ENCODE measurements at regions not wholly inside any gene's neighbourhood (a gene's known extent, or its start where the extent isn't known, plus 50 kb on each side); places are given as distances from the start of the nearest gene placed in this dataset.

DNA sequence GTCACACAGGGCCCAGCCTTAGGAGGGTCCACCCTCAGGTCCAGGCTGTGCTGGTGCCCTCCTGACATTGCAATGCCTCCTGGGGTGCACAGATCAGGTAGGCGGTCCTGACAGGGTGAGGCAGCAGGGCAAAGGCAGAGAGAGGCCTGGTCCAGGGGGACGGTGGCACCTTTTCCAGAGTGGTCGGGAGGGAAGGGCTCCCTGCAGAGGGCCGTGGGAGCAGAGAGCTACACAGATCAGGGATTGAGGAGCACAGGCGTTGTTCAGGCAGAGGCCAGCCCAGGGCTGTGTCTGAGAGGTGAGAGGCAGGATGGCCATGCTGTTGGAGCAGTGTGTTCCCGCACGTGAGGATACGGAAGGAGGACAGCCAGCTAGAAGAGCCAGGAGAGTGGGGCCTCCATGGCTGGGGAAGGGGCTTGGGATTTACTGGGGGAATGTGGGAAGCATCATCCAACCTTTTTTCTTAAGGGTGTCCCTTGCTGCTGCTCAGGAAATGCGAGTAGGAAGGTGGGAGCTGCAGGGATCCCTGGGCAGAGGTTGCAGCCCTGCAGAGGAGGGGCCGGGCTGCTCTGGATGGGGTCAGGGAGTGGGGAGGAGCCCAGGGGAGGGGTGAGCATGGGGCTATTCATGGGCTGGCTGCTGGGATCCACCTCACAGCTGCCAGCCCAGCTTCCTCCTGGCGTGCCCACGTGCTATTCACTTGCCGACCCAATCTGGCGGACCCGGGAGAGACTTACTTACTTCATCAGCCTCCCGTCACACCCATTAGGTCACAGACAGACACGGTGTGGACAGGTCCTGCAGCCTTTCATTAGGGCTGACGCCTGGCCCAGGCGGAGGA, 1516.4 kb downstream of the TBC1D22A start:
- H3K27ac ChIP-seq: no peak overlapping the region
- TF ChIP-seq, protein P1, sequence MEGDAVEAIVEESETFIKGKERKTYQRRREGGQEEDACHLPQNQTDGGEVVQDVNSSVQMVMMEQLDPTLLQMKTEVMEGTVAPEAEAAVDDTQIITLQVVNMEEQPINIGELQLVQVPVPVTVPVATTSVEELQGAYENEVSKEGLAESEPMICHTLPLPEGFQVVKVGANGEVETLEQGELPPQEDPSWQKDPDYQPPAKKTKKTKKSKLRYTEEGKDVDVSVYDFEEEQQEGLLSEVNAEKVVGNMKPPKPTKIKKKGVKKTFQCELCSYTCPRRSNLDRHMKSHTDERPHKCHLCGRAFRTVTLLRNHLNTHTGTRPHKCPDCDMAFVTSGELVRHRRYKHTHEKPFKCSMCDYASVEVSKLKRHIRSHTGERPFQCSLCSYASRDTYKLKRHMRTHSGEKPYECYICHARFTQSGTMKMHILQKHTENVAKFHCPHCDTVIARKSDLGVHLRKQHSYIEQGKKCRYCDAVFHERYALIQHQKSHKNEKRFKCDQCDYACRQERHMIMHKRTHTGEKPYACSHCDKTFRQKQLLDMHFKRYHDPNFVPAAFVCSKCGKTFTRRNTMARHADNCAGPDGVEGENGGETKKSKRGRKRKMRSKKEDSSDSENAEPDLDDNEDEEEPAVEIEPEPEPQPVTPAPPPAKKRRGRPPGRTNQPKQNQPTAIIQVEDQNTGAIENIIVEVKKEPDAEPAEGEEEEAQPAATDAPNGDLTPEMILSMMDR (IDR thresholded peaks at IDR 0.05): no peak

DNA sequence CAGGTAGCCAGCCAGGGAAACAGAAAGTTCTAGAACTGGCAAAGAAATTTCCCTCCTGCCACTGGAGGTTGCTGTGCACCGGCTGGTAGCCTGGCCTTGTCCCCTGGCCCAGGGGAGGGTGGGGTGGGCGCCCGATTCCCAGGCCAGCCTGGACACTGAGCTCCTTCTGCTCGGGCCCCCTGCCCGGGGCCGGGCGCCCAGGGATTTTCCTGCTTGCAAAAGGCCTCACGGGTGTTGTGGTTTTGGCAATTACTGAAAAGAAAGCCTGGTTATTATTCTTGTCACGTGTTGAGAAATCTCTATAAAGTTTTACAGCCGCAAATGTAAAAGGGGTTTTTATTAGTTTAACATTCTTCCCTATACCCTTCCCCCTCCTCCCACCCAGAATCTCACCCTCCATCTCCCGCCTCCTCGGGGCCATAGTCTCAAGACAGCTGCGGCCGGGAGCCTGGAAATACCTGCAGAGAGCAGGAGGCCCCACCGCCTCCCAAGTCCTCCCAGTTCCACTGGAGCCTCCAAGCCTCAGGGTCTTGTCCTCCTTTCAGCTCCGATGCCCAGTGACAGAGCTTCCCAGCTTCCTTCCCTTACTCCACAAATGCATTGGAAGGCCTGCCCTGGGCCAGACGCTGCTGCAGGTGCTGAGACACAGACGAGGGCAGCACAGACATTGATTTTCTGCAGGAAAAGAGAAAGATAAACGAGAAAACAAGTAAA, 1515.6 kb downstream of the TBC1D22A start:
- TF ChIP-seq, protein P1 (IDR thresholded peaks at IDR 0.05): no peak
- TF ChIP-seq ZFX (IDR thresholded peaks at IDR 0.05; ENCODE audit: borderline replicate concordance): no peak
- H3K27ac ChIP-seq: no peak overlapping the region

DNA sequence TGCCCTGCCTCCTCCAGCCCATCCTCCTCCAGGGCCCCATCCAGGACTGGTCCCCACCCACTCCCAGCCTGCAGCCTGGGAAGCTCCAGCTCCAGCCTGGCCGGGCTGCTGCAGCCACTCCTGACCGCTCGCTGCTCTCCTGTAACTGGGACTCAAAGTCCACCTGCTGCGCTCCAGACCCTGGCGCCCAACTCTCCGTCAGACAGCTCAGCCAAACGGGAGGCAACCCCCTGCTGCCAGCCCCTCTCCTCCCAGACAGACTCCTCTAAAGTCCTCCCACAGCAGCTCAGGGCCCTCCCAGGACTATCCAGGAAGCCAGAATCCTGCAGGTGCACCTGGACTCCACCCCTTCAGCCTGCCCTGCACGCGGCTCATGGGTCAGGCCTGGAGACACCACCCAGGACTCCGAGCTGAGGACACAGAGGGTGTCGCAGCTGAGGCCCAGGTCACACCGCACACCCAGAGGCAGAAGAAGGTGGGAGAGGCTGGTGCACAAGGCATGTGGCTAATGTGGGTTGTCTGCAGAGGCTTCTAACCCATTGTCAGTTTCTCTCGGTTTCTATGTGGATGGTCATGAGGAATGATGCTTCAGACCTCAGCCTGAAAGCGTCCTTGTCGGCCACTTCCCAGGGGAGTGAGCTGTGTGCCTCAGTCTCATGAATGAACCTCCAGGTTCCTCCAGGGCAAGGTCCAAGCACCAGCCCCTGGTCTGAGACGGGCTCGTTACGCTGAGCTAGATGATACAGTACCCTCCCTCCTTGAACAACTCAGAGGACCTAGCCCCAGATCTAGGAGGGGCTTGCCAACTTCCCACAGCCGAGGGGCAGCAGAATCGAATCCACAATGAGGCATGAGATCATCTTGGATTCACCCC, 1514.8 kb downstream of the TBC1D22A start:
- H3K27ac ChIP-seq: no peak overlapping the region
- TF ChIP-seq ZFX (IDR thresholded peaks at IDR 0.05; ENCODE audit: borderline replicate concordance): no peak
- TF ChIP-seq, protein P1 (IDR thresholded peaks at IDR 0.05): no peak

DNA sequence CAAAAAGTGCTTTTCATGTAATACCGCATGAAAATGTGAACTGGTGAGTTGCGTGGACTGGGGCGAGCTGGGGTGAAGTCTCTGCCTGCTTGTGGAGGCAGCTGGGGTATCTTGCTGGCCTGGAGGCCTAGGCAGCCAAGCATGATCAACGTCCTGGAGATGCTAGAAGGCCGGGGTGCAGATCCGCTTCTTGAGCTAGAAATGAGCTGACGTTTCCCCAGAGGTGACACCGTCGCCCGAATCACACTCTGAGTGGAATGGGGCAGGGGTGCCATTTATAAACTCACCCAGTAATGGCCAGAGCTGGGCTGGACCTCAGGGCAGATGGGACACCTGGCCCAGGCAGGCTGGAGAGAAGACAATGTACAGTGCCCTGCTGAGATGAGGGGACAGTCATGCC, 1513.0 kb downstream of the TBC1D22A start:
- H3K27ac ChIP-seq: no peak overlapping the region
- TF ChIP-seq, protein P1 (IDR thresholded peaks at IDR 0.05): no peak
- no peak for TF ChIP-seq ZFX (IDR thresholded peaks at IDR 0.05; ENCODE audit: borderline replicate concordance)

DNA sequence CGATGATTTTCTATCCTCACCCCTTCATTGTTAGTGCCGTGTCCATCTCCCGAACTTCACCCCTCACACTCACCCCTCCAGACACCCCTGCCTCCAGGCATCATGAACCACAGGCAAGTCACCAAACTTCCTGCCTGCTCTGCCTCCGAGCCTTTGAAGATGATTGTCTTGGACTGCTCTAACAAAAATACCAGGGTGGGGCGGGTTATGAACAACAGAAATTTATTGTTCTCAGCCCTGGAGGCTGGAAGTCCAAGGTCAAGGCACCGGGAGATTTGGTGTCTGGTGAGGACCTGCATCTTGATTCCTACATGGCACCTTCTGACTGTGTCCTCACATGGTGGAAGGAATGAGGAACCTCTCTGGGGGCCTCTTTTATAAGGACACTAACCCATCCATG, 1508.3 kb downstream of the TBC1D22A start:
- TF ChIP-seq, protein P1 (IDR thresholded peaks at IDR 0.05): no peak

DNA sequence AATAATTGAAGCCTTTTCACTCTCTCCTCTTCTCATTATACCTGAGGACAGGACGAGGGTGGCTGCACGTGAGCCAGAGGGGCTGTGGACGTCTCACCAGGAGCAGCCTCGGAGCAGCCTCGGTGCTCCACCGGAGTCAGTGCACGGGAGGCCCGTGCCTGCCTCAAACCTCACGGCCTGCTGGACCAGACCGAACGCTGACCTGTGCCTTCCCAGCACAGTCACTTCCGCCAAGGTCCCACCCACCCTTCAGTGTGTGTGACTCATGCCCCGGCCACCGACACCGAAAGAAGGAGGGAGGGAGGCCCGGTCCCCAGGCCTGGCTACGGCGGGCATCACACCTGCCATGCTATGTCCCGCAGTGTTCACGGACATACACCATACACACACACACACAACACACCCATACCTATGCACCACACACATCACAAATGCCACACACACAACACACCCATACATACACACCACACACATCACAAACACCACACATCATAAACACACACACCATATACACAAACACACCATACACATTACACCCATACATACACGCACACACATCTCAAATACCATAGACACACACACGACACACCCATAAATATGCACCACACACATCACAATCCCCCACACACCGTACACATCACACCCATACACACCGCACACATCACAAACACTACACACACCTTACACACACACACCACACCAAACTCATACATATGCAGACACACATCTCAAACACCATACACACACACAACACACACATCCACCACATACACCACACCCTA, 1506.5 kb downstream of the TBC1D22A start:
- H3K27ac ChIP-seq: no peak overlapping the region
- TF ChIP-seq, protein P1 (IDR thresholded peaks at IDR 0.05): no peak
- TF ChIP-seq ZFX (IDR thresholded peaks at IDR 0.05; ENCODE audit: borderline replicate concordance): no peak

More for the DNA sequence above, 1508.3 kb downstream of the TBC1D22A start:
- no peak overlapping the region for H3K27ac ChIP-seq
